SU-DHL-6 (cell line): ENCODE measurements at regions not wholly inside any gene's neighbourhood (a gene's known extent, or its start where the extent isn't known, plus 50 kb on each side); places are given as distances from the start of the nearest gene placed in this dataset.

Source experiments
- H2AFZ ChIP-seq: fragments of 200-600 bp; sonication (generic); 2 replicates; pipeline ENCODE4 v1.6.1; 2014; ENCODE audit warnings: low read depth, mild to moderate bottlenecking, moderate library complexity, mixed read lengths, antibody characterized with exemption, low read length; ENCODE audit not compliant: severe bottlenecking
- H3F3A ChIP-seq: fragments of 200-600 bp; shearing (Covaris generic); 2 replicates; pipeline ENCODE4 v1.6.0; 2016; ENCODE audit warnings: antibody characterized with exemption, mild to moderate bottlenecking; ENCODE audit not compliant: insufficient read depth
- H3K27ac ChIP-seq: fragments of 200-600 bp; sonication (generic); 2 replicates; pipeline ENCODE4 v1.5.1; 2016; ENCODE audit warnings: low read depth, mild to moderate bottlenecking, low read length, moderate library complexity, mixed read lengths
- H3K27me3 ChIP-seq: fragments of 200-600 bp; sonication (generic), shearing (Covaris generic); 2 replicates; pipeline ENCODE4 v1.6.0; 2014; ENCODE audit warnings: mild to moderate bottlenecking, low read length
- H3K36me3 ChIP-seq: fragments of 200-600 bp; sonication (generic); 2 replicates; pipeline ENCODE4 v1.6.1; 2014; ENCODE audit warnings: mild to moderate bottlenecking, low read length, mixed read lengths
- H3K4me2 ChIP-seq: fragments of 300-600, 200-600 bp; shearing (Covaris generic), sonication (generic); 2 replicates; pipeline ENCODE4 v1.6.0; 2014; ENCODE audit warnings: low read length, low read depth, mild to moderate bottlenecking; ENCODE audit not compliant: poor library complexity, severe bottlenecking
- H3K4me3 ChIP-seq: fragments of 200-600 bp; sonication (generic); 2 replicates; pipeline ENCODE4 v1.5.1; 2014; ENCODE audit warnings: antibody characterized with exemption, low read length, mild to moderate bottlenecking, mixed read lengths; ENCODE audit not compliant: insufficient read depth, poor library complexity, severe bottlenecking
- H3K79me2 ChIP-seq: fragments of 200-600 bp; sonication (generic); 2 replicates; pipeline ENCODE4 v1.6.1; 2014; ENCODE audit warnings: mild to moderate bottlenecking, low read length, moderate library complexity; ENCODE audit not compliant: insufficient read depth
- H3K9ac ChIP-seq: fragments of 200-600 bp; sonication (generic); 2 replicates; pipeline ENCODE4 v1.7.0; 2014; ENCODE audit warnings: mild to moderate bottlenecking, low read length
- H3K9me2 ChIP-seq: fragments of 200-600 bp; sonication (generic); replicated peaks from 2 replicates; pipeline ENCODE4 v1.6.1; 2014; ENCODE audit warnings: low read length; ENCODE audit not compliant: insufficient read depth
- H3K9me3 ChIP-seq: fragments of 200-600 bp; sonication (generic); 2 replicates; pipeline ENCODE4 v1.6.1; 2014; ENCODE audit warnings: low read length, mixed read lengths; ENCODE audit not compliant: insufficient read depth
- H4K20me1 ChIP-seq: fragments of 200-600 bp; sonication (generic); 2 replicates; pipeline ENCODE4 v1.6.1; 2014; ENCODE audit warnings: low read depth, mild to moderate bottlenecking, antibody characterized with exemption, low read length, moderate library complexity, mixed read lengths
- CTCF ChIP-seq: fragments of 200-600 bp; sonication (generic); IDR thresholded peaks from one replicate; pipeline ENCODE4 v1.5.1; 2017; ENCODE audit warnings: antibody characterized with exemption, mild to moderate bottlenecking, low read length, moderate library complexity; ENCODE audit not compliant: insufficient read depth, poor library complexity, severe bottlenecking
- EZH2phosphoT487 ChIP-seq: fragments of 200-600 bp; sonication (generic), shearing (Covaris generic); conservative IDR thresholded peaks from 2 replicates; pipeline ENCODE4 v1.6.1; 2018; ENCODE audit warnings: mild to moderate bottlenecking, antibody characterized with exemption, low read length, moderate library complexity, mixed read lengths

GRCh38 chr20:41669708-41670263, 51.6 kb upstream of the CHD6 start:
- Histone ChIP-seq H3F3A (no peaks in the 10 kb centered on the region), H3K9ac (no peak overlapping the region), H3K36me3 (no peaks in the 10 kb centered on the region), H2AFZ (no peak overlapping the region), H3K4me3 (no peak overlapping the region), H3K27ac (no peak overlapping the region), H3K4me2 (no peak overlapping the region), H3K27me3 (no peaks in the 10 kb centered on the region), H3K79me2 (no peaks in the 10 kb centered on the region), H3K9me2 (no peaks in the 10 kb centered on the region), H3K9me3 (no peaks in the 10 kb centered on the region), H4K20me1 (no peaks in the 10 kb centered on the region)
- TF ChIP-seq EZH2phosphoT487 (no peak), CTCF (no peak)

GRCh38 chr20:41668057-41668749, 50.0 kb upstream of the CHD6 start:
- no peaks in the 10 kb centered on the region for H3K27me3 ChIP-seq
- H3F3A ChIP-seq, result no peaks in the 10 kb centered on the region
- H3K9me2 ChIP-seq, result no peaks in the 10 kb centered on the region
- no peak overlapping the region for H3K4me2 ChIP-seq
- H3K4me3 ChIP-seq, result no peak overlapping the region
- H3K9me3 ChIP-seq, result no peaks in the 10 kb centered on the region
- no peak overlapping the region for H3K9ac ChIP-seq
- no peaks in the 10 kb centered on the region for H3K79me2 ChIP-seq
- no peaks in the 10 kb centered on the region for H4K20me1 ChIP-seq
- H3K36me3 ChIP-seq, result no peaks in the 10 kb centered on the region
- H3K27ac ChIP-seq, result no peak overlapping the region
- TF ChIP-seq EZH2phosphoT487 (no peak), CTCF (no peak)
- H2AFZ ChIP-seq, result no peak overlapping the region
